Panc1 (cell line): ENCODE measurements at regions not wholly inside any gene's neighbourhood (a gene's known extent, or its start where the extent isn't known, plus 50 kb on each side); places are given as distances from the start of the nearest gene placed in this dataset.

Experiments
- ATAC-seq: fragments of 200-7000 bp; cut with Tn5 transposase; 2 replicates; pipeline ENCODE4 v1.9.1; 2020; ENCODE audit warnings: mild to moderate bottlenecking, moderate library complexity
- BruUV-seq: library from RNA; stranded (reverse); fragments of 400-500 nt; replicated peaks from 2 replicates; lab custom pipeline; 2021; lab: Mats Ljungman, UMichigan
- CTCF ChIA-PET: fragments of 300-600 bp; sonication (Branson Sonifier 250); formaldehyde crosslinking; loops from one replicate; lab custom pipeline; 2022; ENCODE audit warnings: antibody characterized with exemption; lab: Charles Lee
- POLR2A ChIA-PET: fragments of 300-600 bp; sonication (Branson Sonifier 250); formaldehyde crosslinking; loops from one replicate; lab custom pipeline; 2022; ENCODE audit warnings: antibody characterized with exemption; lab: Charles Lee
- DNase-seq: peaks from one replicate; pipeline ENCODE4 v3.0.0-alpha.2; 2010; ENCODE audit warnings: low read depth, low spot score
- H3K27ac ChIP-seq: 2 replicates; pipeline ENCODE4 v1.5.1; 2011; ENCODE audit warnings: mild to moderate bottlenecking, low read length, inconsistent platforms
- H3K27me3 ChIP-seq: fragments of 200-500 bp; sonication (Bioruptor generic); 2 replicates; pipeline ENCODE4 v1.6.0; 2014; ENCODE audit warnings: low read length, inconsistent platforms; ENCODE audit not compliant: control insufficient read depth, insufficient read depth
- H3K36me3 ChIP-seq: fragments of 200-500 bp; sonication (Bioruptor generic); 2 replicates; pipeline ENCODE4 v1.5.1; 2014; ENCODE audit warnings: inconsistent platforms, mild to moderate bottlenecking, low read length, moderate library complexity; ENCODE audit not compliant: control insufficient read depth, insufficient read depth
- H3K4me1 ChIP-seq: 2 replicates; pipeline ENCODE4 v1.5.1; 2011; ENCODE audit warnings: inconsistent platforms, mild to moderate bottlenecking, low read length, moderate library complexity; ENCODE audit not compliant: control insufficient read depth, insufficient read depth
- H3K4me3 ChIP-seq, 2 experiments: 2 replicates each; pipeline ENCODE4 v1.5.1; 2011 to 2012; ENCODE audit warnings: low read depth in 2 of 2, low read length in 2 of 2, mild to moderate bottlenecking in 2 of 2, inconsistent platforms in 1 of 2, moderate library complexity in 1 of 2
- H3K9me3 ChIP-seq: fragments of 200-500 bp; sonication (Bioruptor generic); 2 replicates; pipeline ENCODE4 v1.5.1; 2014; ENCODE audit warnings: low read depth, mild to moderate bottlenecking, inconsistent platforms, low read length, moderate library complexity; ENCODE audit not compliant: control insufficient read depth, insufficient read depth
- POLR2AphosphoS5 ChIP-seq: IDR thresholded peaks from 2 replicates; pipeline ENCODE4 v1.6.1; 2012; ENCODE audit warnings: mild to moderate bottlenecking, low read depth, low read length, moderate library complexity
- SIN3A ChIP-seq: IDR thresholded peaks from 2 replicates; pipeline ENCODE4 v1.6.1; 2012; ENCODE audit warnings: low read depth, mild to moderate bottlenecking, low read length, moderate library complexity, borderline replicate concordance; ENCODE audit not compliant: insufficient read depth
- TCF7L2 ChIP-seq: IDR thresholded peaks from 2 replicates; pipeline ENCODE4 v1.6.1; 2011; ENCODE audit warnings: mild to moderate bottlenecking, low read depth, low read length, inconsistent platforms
- in situ Hi-C: cut with HindIII; loops from 2 replicates; pipeline ENCODE4 v1.10.0; 2016; ENCODE audit warnings: low sequenced_read_pairs, low pct_unique_long_range_greater_than_20kb
- intact Hi-C: fragments of 100-400 bp; cut with micrococcal nuclease; formaldehyde crosslinking; loops from one replicate; pipeline ENCODE4 v1.10.0; 2022; ENCODE audit not compliant: unreplicated experiment
- TF ChIP-seq, protein P1 (sequence below), 2 experiments: IDR thresholded peaks; 2 replicates each; pipeline ENCODE4 v1.6.1; 2011 to 2012; ENCODE audit warnings: low read depth in 2 of 2, control low read depth in 1 of 2, low read length in 1 of 2, mild to moderate bottlenecking in 1 of 2, moderate library complexity in 1 of 2; ENCODE audit not compliant: insufficient read depth in 1 of 2
- TF ChIP-seq, protein P2 (sequence below): fragments of 450-650 bp; IDR thresholded peaks from 2 replicates; pipeline ENCODE4 v1.5.1; 2017; ENCODE audit warnings: mild to moderate bottlenecking

DNA sequence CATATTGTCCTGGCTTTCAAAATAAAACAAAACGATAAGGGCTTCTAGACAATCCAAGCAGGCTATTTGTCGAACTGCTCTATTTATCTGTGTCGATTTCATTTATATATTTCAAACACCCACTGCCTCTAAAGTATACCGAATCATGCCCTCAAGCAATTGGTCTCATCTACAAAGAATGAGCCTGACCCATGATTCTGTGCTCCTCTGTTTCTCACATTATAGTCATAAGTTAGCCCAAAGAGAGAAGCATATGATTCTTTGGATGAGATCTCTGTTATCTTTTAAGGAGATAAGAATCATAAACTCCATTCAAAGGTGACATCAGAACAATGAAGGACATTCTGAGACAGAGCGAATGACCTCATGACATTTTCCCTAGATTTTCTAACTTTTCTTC lies 191.1 kb downstream of the MAP2K6 start:
- ATAC-seq = no peak
- H3K27ac ChIP-seq = no peak overlapping the region
- no TSS peak for BruUV-seq
- intact Hi-C loops = no loop called here
- peaks cover 3% of the 10 kb centered on the region; the same call in 1 of the 2 replicates for H3K4me1 ChIP-seq
- ChIA-PET CTCF (no interaction called here), POLR2A (no interaction called here)
- H3K9me3 ChIP-seq = no peaks in the 10 kb centered on the region
- H3K4me3 ChIP-seq = no peak overlapping the region
- in situ Hi-C loops = no loop called here
- DNase-seq = no peak
- H3K36me3 ChIP-seq = no peaks in the 10 kb centered on the region
- no peak for TF ChIP-seq SIN3A
- TF ChIP-seq TCF7L2 = no peak
- TF ChIP-seq, protein P1, sequence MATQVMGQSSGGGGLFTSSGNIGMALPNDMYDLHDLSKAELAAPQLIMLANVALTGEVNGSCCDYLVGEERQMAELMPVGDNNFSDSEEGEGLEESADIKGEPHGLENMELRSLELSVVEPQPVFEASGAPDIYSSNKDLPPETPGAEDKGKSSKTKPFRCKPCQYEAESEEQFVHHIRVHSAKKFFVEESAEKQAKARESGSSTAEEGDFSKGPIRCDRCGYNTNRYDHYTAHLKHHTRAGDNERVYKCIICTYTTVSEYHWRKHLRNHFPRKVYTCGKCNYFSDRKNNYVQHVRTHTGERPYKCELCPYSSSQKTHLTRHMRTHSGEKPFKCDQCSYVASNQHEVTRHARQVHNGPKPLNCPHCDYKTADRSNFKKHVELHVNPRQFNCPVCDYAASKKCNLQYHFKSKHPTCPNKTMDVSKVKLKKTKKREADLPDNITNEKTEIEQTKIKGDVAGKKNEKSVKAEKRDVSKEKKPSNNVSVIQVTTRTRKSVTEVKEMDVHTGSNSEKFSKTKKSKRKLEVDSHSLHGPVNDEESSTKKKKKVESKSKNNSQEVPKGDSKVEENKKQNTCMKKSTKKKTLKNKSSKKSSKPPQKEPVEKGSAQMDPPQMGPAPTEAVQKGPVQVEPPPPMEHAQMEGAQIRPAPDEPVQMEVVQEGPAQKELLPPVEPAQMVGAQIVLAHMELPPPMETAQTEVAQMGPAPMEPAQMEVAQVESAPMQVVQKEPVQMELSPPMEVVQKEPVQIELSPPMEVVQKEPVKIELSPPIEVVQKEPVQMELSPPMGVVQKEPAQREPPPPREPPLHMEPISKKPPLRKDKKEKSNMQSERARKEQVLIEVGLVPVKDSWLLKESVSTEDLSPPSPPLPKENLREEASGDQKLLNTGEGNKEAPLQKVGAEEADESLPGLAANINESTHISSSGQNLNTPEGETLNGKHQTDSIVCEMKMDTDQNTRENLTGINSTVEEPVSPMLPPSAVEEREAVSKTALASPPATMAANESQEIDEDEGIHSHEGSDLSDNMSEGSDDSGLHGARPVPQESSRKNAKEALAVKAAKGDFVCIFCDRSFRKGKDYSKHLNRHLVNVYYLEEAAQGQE (IDR thresholded peaks at IDR 0.05; ENCODE audit: insufficient read depth in 1 of 2, low read depth in 2 of 2, low read length in 1 of 2) = no peak
- no peak for TF ChIP-seq POLR2AphosphoS5
- TF ChIP-seq, protein P2, sequence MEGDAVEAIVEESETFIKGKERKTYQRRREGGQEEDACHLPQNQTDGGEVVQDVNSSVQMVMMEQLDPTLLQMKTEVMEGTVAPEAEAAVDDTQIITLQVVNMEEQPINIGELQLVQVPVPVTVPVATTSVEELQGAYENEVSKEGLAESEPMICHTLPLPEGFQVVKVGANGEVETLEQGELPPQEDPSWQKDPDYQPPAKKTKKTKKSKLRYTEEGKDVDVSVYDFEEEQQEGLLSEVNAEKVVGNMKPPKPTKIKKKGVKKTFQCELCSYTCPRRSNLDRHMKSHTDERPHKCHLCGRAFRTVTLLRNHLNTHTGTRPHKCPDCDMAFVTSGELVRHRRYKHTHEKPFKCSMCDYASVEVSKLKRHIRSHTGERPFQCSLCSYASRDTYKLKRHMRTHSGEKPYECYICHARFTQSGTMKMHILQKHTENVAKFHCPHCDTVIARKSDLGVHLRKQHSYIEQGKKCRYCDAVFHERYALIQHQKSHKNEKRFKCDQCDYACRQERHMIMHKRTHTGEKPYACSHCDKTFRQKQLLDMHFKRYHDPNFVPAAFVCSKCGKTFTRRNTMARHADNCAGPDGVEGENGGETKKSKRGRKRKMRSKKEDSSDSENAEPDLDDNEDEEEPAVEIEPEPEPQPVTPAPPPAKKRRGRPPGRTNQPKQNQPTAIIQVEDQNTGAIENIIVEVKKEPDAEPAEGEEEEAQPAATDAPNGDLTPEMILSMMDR = no peak
- H3K27me3 ChIP-seq = no peaks in the 10 kb centered on the region

DNA sequence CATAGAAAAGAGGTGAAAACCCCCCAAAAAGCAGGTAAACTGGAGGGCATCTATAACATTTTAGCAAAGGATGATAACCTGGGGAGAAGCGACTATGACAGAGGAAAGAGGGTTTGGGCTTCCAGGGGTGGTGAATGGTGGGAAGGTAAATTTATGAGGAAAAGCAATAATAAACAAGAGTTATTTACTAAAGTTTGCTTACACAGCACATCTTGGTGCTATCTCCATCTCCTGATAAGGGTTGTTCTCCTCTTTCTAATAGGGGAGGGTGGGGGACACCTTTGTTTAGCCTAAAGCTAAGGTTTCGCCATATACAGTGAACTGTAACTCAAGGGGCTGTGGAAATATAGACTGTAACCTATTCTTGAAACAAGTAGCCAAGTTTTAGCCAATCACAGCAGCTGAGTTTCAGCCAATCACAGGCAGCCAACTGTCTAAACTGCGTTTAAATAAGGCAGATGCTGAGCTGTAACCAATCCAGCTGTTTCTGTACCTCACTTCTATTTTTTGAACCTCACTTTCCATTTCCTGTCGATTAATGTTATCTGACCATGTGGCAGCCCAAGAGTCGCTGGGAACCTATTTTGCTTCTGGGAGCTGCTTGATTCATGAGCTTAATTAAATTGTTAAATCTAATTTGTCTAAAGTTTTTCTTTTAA lies 191.8 kb downstream of the MAP2K6 start:
- no peaks in the 10 kb centered on the region for H3K27me3 ChIP-seq
- no TSS peak for BruUV-seq
- no peaks in the 10 kb centered on the region for H3K36me3 ChIP-seq
- peaks cover 3% of the 10 kb centered on the region; the same call in 1 of the 2 replicates for H3K4me1 ChIP-seq
- CTCF ChIA-PET = interaction anchor here (1.1 to 1.6 kb wide), 2 partner anchors 28 to 1024 kb away, joined by 4 to 5 read pairs; no protein-coding TSS in a partner anchor
- TF ChIP-seq, protein P2 = no peak
- TF ChIP-seq, protein P1 (IDR thresholded peaks at IDR 0.05; ENCODE audit: insufficient read depth in 1 of 2, low read depth in 2 of 2, low read length in 1 of 2) = no peak
- TF ChIP-seq POLR2AphosphoS5 (no peak), TCF7L2 (no peak), SIN3A (no peak)
- intact Hi-C loops = no loop called here
- POLR2A ChIA-PET = no interaction called here
- H3K9me3 ChIP-seq = no peaks in the 10 kb centered on the region
- no peak overlapping the region for H3K4me3 ChIP-seq
- no peak overlapping the region for H3K27ac ChIP-seq
- in situ Hi-C loops = no loop called here
- no peak for ATAC-seq
- DNase-seq = no peak
